HG03135 (cell line): ENCODE measurements at regions not wholly inside any gene's neighbourhood (a gene's known extent, or its start where the extent isn't known, plus 50 kb on each side); places are given as distances from the start of the nearest gene placed in this dataset.
"Not testable (repeated sequence)": the region's sequence is repeated elsewhere in the genome, so short reads cannot be mapped to it uniquely, and the experiment has no call there.

Experiments used
- ATAC-seq: cut with Tn5 transposase; IDR thresholded peaks from one replicate; pipeline ENCODE4 v1.9.1; 2021; ENCODE audit warnings: mild to moderate bottlenecking, moderate library complexity; ENCODE audit not compliant: unreplicated experiment

DNA sequence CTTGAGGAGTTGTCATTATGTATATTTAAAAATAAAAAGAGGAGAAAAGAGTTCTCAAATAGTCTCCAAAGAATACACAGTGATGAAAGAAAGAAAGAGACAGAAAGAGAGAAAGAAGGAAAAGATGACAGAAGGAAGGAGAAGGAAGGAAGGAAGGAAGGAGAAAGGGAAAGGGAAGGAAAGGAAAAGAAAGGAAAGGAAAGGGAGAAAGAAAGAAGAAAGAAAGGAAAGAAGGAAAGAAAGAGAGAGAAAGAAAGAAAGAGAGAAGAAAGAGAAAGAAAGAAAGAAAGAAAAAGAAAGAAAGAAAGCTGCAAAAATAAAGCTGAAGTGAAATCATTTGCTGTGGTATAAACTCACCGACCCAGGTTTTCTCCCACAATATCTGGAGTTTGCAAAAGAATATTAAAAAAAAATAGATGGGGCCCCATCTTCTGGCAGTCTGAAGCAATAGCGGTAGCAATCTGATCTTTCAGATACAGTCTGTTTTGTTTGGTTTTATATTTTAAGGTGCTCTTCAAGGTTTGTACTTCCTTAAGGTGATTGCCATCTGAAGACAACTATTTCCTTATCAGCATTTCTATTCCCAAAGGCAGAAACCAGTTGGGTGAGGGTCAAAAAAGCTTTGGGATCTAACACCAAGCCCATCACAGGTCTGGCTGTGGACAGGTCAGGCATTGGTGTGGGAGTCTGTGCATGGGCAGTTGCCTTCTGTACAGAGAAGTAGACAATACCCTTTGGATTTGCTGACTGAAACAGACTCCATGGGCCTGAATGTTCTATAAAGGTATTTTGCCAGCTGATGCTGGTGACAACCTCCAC is 160.4 kb downstream of the CPEB2 start:
- no peak for ATAC-seq

- ATAC-seq, result no peak
Observed at GRCh38 chr4:15163284-15163645, 161.0 kb downstream of the CPEB2 start.

DNA sequence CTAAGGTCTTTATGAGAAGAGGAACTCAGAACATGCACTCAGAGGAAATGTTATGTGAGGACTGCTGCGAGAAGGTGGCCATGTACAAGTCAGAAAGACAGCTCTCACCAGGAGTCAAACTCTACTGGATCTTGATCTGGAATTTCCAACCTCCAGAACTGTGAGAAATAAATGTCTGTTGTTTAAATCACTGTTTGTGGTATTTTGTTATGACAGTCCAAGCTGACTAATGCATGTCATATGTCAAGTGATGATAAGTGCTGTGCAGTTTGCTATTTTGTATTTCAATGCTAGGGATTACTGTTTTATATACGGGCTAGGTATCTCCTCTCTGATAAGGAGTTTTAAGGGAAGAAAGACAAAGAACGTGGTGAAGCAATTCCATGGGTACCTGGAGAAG is 162.3 kb downstream of the CPEB2 start:
- no peak for ATAC-seq

DNA sequence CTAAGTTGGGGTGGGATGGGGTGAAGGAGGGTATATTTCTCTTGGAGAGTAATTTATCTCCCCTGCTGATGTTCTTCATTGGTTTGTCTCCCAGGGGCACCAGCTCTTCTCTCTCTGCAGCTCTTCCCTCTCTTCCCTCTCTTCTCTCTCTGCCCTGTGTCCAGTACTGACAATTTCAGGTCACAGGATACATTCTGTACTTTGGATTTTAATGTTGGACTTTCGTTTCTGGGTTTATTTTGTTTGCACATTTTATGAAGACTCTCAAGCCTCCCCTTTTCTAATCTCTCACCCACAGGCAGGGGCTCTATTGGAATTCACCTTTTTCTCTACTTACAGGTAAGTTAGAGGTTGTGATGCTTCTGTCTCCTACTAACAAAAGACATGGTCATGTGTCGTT is 165.5 kb downstream of the CPEB2 start:
- no peak for ATAC-seq

DNA sequence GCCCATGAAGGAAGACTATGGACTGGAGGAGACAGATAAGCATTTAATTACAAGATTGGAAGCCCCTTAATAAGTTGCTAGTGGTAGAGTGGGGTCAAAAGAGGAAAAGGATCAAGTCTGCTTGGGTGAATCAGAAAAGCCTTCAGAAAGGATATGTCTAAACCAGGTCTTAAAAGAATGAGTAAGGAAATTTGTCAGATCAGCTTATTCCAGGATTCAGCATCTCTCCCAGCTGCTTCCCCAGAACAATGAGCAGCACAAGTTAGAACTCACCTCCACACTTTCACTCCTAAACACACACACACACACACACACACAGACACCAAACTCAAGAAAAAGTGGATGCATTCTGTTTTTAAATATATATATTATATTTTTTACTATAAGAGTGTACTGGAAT is 166.5 kb downstream of the CPEB2 start:
- no peak for ATAC-seq

GRCh38 chr4:15171725-15172124 is 169.4 kb downstream of the CPEB2 start:
- ATAC-seq, result no peak

GRCh38 chr4:15173251-15173650 is 171.0 kb downstream of the CPEB2 start:
- ATAC-seq, result no peak

GRCh38 chr4:15174168-15174567 is 171.9 kb downstream of the CPEB2 start:
- ATAC-seq, result not testable (repeated sequence)

DNA sequence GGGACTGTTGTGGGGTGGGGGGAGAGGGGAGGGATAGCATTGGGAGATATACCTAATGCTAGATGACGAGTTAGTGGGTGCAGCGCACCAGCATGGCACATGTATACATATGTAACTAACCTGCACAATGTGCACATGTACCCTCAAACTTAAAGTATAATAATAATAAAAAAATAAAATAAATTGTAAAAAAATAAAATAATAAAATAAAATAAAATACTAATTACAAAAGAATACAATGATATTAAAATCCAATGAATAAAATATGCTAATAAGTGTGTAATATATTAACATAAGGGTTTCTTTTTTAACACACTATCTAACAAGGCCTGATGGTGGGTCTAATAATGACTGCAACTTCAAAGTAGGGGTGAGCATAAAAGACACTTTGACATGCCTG is 177.6 kb downstream of the CPEB2 start:
- ATAC-seq, result not testable (repeated sequence)

GRCh38 chr4:15182600-15183220 is 180.4 kb downstream of the CPEB2 start:
- peak; percentile 62 for ATAC-seq

- ATAC-seq, result no peak
Observed at GRCh38 chr4:15186149-15186548, 183.9 kb downstream of the CPEB2 start.

DNA sequence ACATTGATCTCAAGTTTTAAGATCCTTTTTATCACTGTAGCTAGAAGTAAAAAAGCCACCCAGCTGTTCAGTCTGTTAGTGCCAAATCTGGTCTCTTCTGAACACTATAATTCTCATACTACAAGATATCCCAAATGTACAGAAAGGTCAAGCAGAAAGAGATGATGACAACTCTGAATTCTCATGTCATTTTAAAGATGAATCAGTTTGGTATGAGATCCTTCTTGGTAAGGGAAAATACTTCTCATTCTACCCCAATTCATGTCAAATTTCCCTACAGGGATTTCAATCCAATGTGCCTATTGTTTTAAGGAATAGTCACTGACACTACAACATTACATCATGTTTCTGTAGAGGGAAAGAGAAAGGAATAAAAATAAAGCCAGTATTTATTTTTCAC is 184.5 kb downstream of the CPEB2 start:
- ATAC-seq, result no peak

GRCh38 chr4:15188605-15189539 is 186.6 kb downstream of the CPEB2 start:
- ATAC-seq, result no peak

DNA sequence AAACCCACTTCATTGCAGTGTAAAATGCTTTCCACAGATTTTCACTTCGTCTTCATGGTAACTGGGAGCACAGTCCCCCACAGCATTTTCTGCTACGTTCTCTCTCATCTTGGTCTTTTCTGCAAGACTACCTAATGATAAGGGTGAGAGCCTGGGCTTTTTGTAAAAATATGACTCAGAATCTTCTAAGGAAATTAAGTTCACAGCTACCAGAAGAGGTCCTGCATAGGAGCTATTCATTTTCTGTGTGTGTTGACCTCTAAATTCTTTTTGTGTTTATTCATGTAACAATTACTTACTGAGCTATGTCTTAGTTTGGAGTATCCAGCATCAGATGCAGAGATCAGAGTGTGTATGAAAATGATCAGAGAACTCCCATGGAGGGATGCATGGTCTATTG is 192.2 kb downstream of the CPEB2 start:
- no peak for ATAC-seq

DNA sequence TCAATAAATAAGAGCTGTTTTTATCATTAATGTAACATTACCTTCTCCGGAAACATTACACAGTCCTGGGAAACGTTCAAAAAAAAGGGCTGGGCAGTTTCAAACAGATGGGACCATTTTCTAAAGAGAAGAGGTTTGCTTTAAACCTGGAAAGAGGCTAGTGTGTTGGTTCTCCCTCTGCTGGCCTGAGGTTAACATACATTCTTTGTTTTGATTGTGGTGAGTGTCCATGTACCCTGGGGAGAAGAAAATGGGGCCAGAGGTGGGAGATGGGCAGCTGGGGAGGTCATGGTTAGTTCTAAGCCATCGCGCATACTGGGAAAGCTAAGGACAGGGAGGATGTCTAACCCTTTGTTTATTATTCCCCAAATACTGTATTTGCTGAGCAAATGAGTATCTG is 194.7 kb downstream of the CPEB2 start:
- no peak for ATAC-seq

- no peak for ATAC-seq
Observed at GRCh38 chr4:15198070-15198727, 195.9 kb downstream of the CPEB2 start.

DNA sequence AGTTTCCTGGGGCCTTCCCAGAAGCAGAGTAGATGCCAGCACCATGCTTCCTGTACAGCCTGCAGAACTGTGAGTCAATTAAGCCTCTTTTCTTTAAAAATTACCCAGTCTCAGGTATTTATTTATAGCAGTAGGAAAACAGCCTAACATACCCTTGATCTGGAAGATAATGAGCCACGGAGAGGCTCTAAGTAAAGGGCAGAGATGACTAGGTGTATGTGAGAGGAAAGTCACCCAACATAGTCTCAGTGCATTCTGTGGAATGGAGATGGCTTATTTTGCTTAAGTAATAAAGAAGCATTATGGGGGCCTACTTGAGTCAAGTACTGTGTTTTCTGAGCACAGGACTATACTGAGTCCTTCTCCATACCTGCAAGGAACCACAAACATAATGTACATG is 199.5 kb downstream of the CPEB2 start:
- no peak for ATAC-seq

DNA sequence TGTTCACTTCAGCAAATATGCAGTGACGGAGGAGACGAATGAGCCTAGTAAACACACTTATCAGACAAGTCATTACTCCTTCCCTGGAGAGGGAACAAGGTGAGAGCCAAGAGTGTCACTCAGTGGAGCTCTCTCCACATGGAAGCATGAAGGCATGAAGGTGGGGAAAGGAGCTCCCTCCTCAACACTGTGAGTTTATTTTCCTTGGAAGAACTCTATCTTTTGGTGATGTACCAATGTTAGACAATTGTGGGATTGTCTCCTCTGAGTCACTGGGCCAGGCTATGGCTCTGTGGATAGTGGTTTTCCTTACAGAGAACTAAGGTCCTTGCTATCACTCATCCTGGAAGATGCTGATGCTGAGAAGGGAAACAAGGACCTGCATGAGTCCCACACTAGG is 200.2 kb downstream of the CPEB2 start:
- no peak for ATAC-seq

DNA sequence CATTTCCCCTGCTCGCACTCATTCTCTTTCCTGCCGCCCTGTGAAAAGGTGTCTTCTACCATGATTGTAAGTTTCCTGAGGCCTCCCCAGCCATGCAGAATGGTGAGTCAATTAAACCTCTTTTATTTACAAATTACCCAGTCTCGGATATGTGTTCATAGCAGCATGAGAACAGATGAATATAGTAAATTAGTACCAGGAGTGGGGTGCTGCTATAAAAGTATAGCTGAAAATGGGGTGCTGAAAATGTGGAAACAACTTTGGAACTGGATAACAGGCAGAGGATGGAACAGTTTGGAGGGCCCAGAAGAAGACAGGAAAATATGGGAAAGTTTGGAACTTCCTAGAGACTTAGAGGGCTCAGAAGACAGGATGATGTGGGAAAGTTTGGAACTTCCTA is 204.2 kb downstream of the CPEB2 start:
- ATAC-seq, result not testable (repeated sequence)

DNA sequence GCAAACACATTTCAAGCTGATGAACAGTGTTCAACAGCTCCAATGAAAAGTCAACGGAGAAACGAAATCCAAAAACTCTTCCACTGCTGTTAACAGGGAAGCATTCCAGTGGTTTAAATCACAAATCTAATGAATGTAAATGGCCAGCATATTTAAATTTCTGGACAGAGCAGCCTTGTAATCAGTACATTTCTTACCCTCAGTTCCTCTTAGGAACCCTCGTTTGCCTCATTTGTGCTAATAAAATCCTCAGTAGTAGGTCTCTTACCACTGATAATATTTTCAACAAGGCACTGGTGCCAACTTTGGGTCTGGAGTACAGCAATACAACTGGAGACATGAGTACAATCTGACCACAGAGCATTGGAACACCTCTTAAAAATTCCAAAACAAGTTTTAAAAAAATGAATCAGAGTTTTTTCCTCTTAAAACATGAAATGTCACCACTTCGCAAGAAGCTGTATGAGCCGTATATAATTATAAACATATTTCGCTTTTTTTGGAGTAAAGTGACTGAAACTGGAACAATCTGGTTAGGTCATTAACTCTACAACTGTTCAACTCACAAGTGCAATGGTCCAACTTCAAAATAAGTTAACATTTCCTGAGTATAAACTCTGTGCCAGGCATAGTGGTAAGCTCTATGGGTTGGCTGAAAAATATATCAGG is 211.2 kb downstream of the CPEB2 start:
- ATAC-seq, result no peak

- no peak for ATAC-seq
Observed at GRCh38 chr4:15215109-15215508, 212.7 kb upstream of the C1QTNF7 start.
